COLO668 (cell line): ENCODE measurements at regions not wholly inside any gene's neighbourhood (a gene's known extent, or its start where the extent isn't known, plus 50 kb on each side); places are given as distances from the start of the nearest gene placed in this dataset.
"Not testable (repeated sequence)": the region's sequence is repeated elsewhere in the genome, so short reads cannot be mapped to it uniquely, and the experiment has no call there.

Source experiments
- DNase-seq: peaks from one replicate; lab custom pipeline; 2025; ENCODE audit not compliant: unreplicated experiment; lab: John Stamatoyannopoulos, UW

- not testable (repeated sequence) for DNase-seq
Measured at GRCh38 chr2:38451778-38452177, 74.7 kb upstream of the ATL2 start.

- DNase-seq = no peak
Measured at GRCh38 chr2:38450509-38450908, 73.4 kb upstream of the ATL2 start.

GRCh38 chr2:38448692-38449410 lies 71.8 kb upstream of the ATL2 start:
- DNase-seq = no peak

- DNase-seq = no peak
Measured at GRCh38 chr2:38446906-38447561, 70.0 kb upstream of the ATL2 start.

GRCh38 chr2:38446418-38446817 lies 69.3 kb upstream of the ATL2 start:
- DNase-seq = no peak

GRCh38 chr2:38444247-38444646 lies 67.2 kb upstream of the ATL2 start:
- DNase-seq = no peak

- no peak for DNase-seq
Measured at GRCh38 chr2:38442643-38443541, 65.8 kb upstream of the ATL2 start.

- no peak for DNase-seq
Measured at GRCh38 chr2:38441346-38441745, 64.3 kb upstream of the ATL2 start.

GRCh38 chr2:38440655-38441054 lies 63.6 kb upstream of the ATL2 start:
- DNase-seq = no peak

GRCh38 chr2:38439863-38440262 lies 62.8 kb upstream of the ATL2 start:
- DNase-seq = no peak

- no peak for DNase-seq
Measured at GRCh38 chr2:38438883-38439612, 62.0 kb upstream of the ATL2 start.

GRCh38 chr2:38438133-38438882 lies 61.2 kb upstream of the ATL2 start:
- no peak for DNase-seq

- DNase-seq = no peak
Measured at GRCh38 chr2:38436227-38436664, 59.2 kb upstream of the ATL2 start.

GRCh38 chr2:38435775-38436174 lies 58.7 kb upstream of the ATL2 start:
- no peak for DNase-seq

GRCh38 chr2:38434595-38434994 lies 57.5 kb upstream of the ATL2 start:
- DNase-seq = no peak

- DNase-seq = no peak
Measured at GRCh38 chr2:38433607-38433975, 56.5 kb upstream of the ATL2 start.

GRCh38 chr2:38432820-38433606 lies 55.9 kb upstream of the ATL2 start:
- DNase-seq = no peak

- DNase-seq = no peak
Measured at GRCh38 chr2:38430597-38431207, 53.6 kb upstream of the ATL2 start.

GRCh38 chr2:38430196-38430595 lies 53.1 kb upstream of the ATL2 start:
- no peak for DNase-seq
